Panc1 (cell line): ENCODE measurements at regions not wholly inside any gene's neighbourhood (a gene's known extent, or its start where the extent isn't known, plus 50 kb on each side); places are given as distances from the start of the nearest gene placed in this dataset.

Source experiments
- ATAC-seq: fragments of 200-7000 bp; cut with Tn5 transposase; 2 replicates; pipeline ENCODE4 v1.9.1; 2020; ENCODE audit warnings: mild to moderate bottlenecking, moderate library complexity
- BruUV-seq: library from RNA; stranded (reverse); fragments of 400-500 nt; replicated peaks from 2 replicates; lab custom pipeline; 2021; lab: Mats Ljungman, UMichigan
- CTCF ChIA-PET: fragments of 300-600 bp; sonication (Branson Sonifier 250); formaldehyde crosslinking; loops from one replicate; lab custom pipeline; 2022; ENCODE audit warnings: antibody characterized with exemption; lab: Charles Lee
- POLR2A ChIA-PET: fragments of 300-600 bp; sonication (Branson Sonifier 250); formaldehyde crosslinking; loops from one replicate; lab custom pipeline; 2022; ENCODE audit warnings: antibody characterized with exemption; lab: Charles Lee
- DNase-seq: peaks from one replicate; pipeline ENCODE4 v3.0.0-alpha.2; 2010; ENCODE audit warnings: low read depth, low spot score
- H3K27ac ChIP-seq: 2 replicates; pipeline ENCODE4 v1.5.1; 2011; ENCODE audit warnings: mild to moderate bottlenecking, low read length, inconsistent platforms
- H3K27me3 ChIP-seq: fragments of 200-500 bp; sonication (Bioruptor generic); 2 replicates; pipeline ENCODE4 v1.6.0; 2014; ENCODE audit warnings: low read length, inconsistent platforms; ENCODE audit not compliant: control insufficient read depth, insufficient read depth
- H3K36me3 ChIP-seq: fragments of 200-500 bp; sonication (Bioruptor generic); 2 replicates; pipeline ENCODE4 v1.5.1; 2014; ENCODE audit warnings: inconsistent platforms, mild to moderate bottlenecking, low read length, moderate library complexity; ENCODE audit not compliant: control insufficient read depth, insufficient read depth
- H3K4me1 ChIP-seq: 2 replicates; pipeline ENCODE4 v1.5.1; 2011; ENCODE audit warnings: inconsistent platforms, mild to moderate bottlenecking, low read length, moderate library complexity; ENCODE audit not compliant: control insufficient read depth, insufficient read depth
- H3K4me3 ChIP-seq, 2 experiments: 2 replicates each; pipeline ENCODE4 v1.5.1; 2011 to 2012; ENCODE audit warnings: low read depth in 2 of 2, low read length in 2 of 2, mild to moderate bottlenecking in 2 of 2, inconsistent platforms in 1 of 2, moderate library complexity in 1 of 2
- H3K9me3 ChIP-seq: fragments of 200-500 bp; sonication (Bioruptor generic); 2 replicates; pipeline ENCODE4 v1.5.1; 2014; ENCODE audit warnings: low read depth, mild to moderate bottlenecking, inconsistent platforms, low read length, moderate library complexity; ENCODE audit not compliant: control insufficient read depth, insufficient read depth
- CTCF ChIP-seq: fragments of 450-650 bp; IDR thresholded peaks from 2 replicates; pipeline ENCODE4 v1.5.1; 2017; ENCODE audit warnings: mild to moderate bottlenecking
- POLR2AphosphoS5 ChIP-seq: IDR thresholded peaks from 2 replicates; pipeline ENCODE4 v1.6.1; 2012; ENCODE audit warnings: mild to moderate bottlenecking, low read depth, low read length, moderate library complexity
- REST ChIP-seq, 2 experiments: IDR thresholded peaks; 2 replicates each; pipeline ENCODE4 v1.6.1; 2011 to 2012; ENCODE audit warnings: low read depth in 2 of 2, control low read depth in 1 of 2, low read length in 1 of 2, mild to moderate bottlenecking in 1 of 2, moderate library complexity in 1 of 2; ENCODE audit not compliant: insufficient read depth in 1 of 2
- SIN3A ChIP-seq: IDR thresholded peaks from 2 replicates; pipeline ENCODE4 v1.6.1; 2012; ENCODE audit warnings: low read depth, mild to moderate bottlenecking, low read length, moderate library complexity, borderline replicate concordance; ENCODE audit not compliant: insufficient read depth
- TCF7L2 ChIP-seq: IDR thresholded peaks from 2 replicates; pipeline ENCODE4 v1.6.1; 2011; ENCODE audit warnings: mild to moderate bottlenecking, low read depth, low read length, inconsistent platforms
- in situ Hi-C: cut with HindIII; loops from 2 replicates; pipeline ENCODE4 v1.10.0; 2016; ENCODE audit warnings: low sequenced_read_pairs, low pct_unique_long_range_greater_than_20kb
- intact Hi-C: fragments of 100-400 bp; cut with micrococcal nuclease; formaldehyde crosslinking; loops from one replicate; pipeline ENCODE4 v1.10.0; 2022; ENCODE audit not compliant: unreplicated experiment

GRCh38 chrX:20325786-20326388 lies 59.2 kb upstream of the RPS6KA3 start:
- BruUV-seq = no TSS peak
- CTCF ChIA-PET = no interaction called here
- Histone ChIP-seq H3K27me3 (no peaks in the 10 kb centered on the region), H3K4me1 (no peaks in the 10 kb centered on the region), H3K4me3 (no peak overlapping the region), H3K27ac (no peak overlapping the region), H3K9me3 (no peaks in the 10 kb centered on the region), H3K36me3 (no peaks in the 10 kb centered on the region)
- POLR2A ChIA-PET = no interaction called here
- no peak for ATAC-seq
- no peak for TF ChIP-seq POLR2AphosphoS5
- no peak for TF ChIP-seq CTCF
- TF ChIP-seq REST (IDR thresholded peaks at IDR 0.05; ENCODE audit: insufficient read depth in 1 of 2, low read depth in 2 of 2, low read length in 1 of 2) = no peak
- TF ChIP-seq SIN3A = no peak
- no peak for TF ChIP-seq TCF7L2
- in situ Hi-C loops = no loop called here
- intact Hi-C loops = no loop called here
- DNase-seq = no peak

GRCh38 chrX:20322887-20323286 lies 56.2 kb upstream of the RPS6KA3 start:
- in situ Hi-C loops (no loop called here), intact Hi-C loops (no loop called here)
- no peak for ATAC-seq
- POLR2A ChIA-PET = no interaction called here
- no peak for DNase-seq
- Histone ChIP-seq H3K36me3 (no peaks in the 10 kb centered on the region), H3K27ac (no peak overlapping the region), H3K4me3 (no peak overlapping the region), H3K9me3 (no peaks in the 10 kb centered on the region), H3K4me1 (no peaks in the 10 kb centered on the region), H3K27me3 (no peaks in the 10 kb centered on the region)
- TF ChIP-seq POLR2AphosphoS5 = no peak
- TF ChIP-seq REST (IDR thresholded peaks at IDR 0.05; ENCODE audit: insufficient read depth in 1 of 2, low read depth in 2 of 2, low read length in 1 of 2) = no peak
- CTCF ChIA-PET = interaction anchor here (0.5 kb wide), 1 partner anchor 1762 kb away, joined by 9 read pairs; no protein-coding TSS in a partner anchor
- no TSS peak for BruUV-seq
